Gastroesophageal sphincter (tissue), 4 donors: ENCODE measurements at regions not wholly inside any gene's neighbourhood (a gene's known extent, or its start where the extent isn't known, plus 50 kb on each side); places are given as distances from the start of the nearest gene placed in this dataset.

Experiments used
- ATAC-seq: fragments of 150-250 bp; one replicate; pipeline ENCODE4 v1.9.1; 2016; ENCODE audit warnings: mild to moderate bottlenecking, moderate library complexity
- H3K27ac ChIP-seq, 4 donors: fragments of 200-600 bp; sonication (generic) in 3 of 4; 1 replicate in 3 of 4; 2 replicates in 1 of 4; pipeline ENCODE4 v1.5.1; 2016 to 2019
- H3K27me3 ChIP-seq: fragments of 200-600 bp; sonication (generic); one replicate; pipeline ENCODE4 v1.5.1; 2019
- H3K36me3 ChIP-seq, 2 donors: fragments of 200-600 bp; sonication (generic); one replicate each; pipeline ENCODE4 v1.5.1; 2019; ENCODE audit warnings: control low read depth in 1 of 2
- H3K4me1 ChIP-seq, 3 donors: fragments of 200-600 bp; sonication (generic); 1 replicate in 2 of 3; 2 replicates in 1 of 3; pipeline ENCODE4 v1.5.1; 2016 to 2019; ENCODE audit warnings: control low read depth in 2 of 3
- H3K4me3 ChIP-seq, 2 donors: fragments of 200-600 bp; sonication (generic); one replicate each; pipeline ENCODE4 v1.5.1; 2019; ENCODE audit warnings: mild to moderate bottlenecking in 1 of 2, moderate library complexity in 1 of 2
- H3K9me3 ChIP-seq, 3 donors: fragments of 200-600 bp; sonication (generic); one replicate each; pipeline ENCODE4 v1.5.1; 2017 to 2019; ENCODE audit warnings: control low read depth in 2 of 3
- EP300 ChIP-seq: sonication (generic); formaldehyde crosslinking; IDR thresholded peaks from one replicate; pipeline ENCODE4 v1.6.1; 2017; ENCODE audit warnings: antibody characterized with exemption, mild to moderate bottlenecking
- POLR2A ChIP-seq, 2 donors: fragments of 450-650 bp; IDR thresholded peaks; one replicate each; pipeline ENCODE4 v1.6.1; 2017; ENCODE audit warnings: antibody characterized with exemption in 2 of 2, mild to moderate bottlenecking in 2 of 2, moderate library complexity in 1 of 2
- POLR2AphosphoS5 ChIP-seq: sonication (generic); formaldehyde crosslinking; IDR thresholded peaks from one replicate; pipeline ENCODE4 v1.6.1; 2017; ENCODE audit warnings: antibody characterized with exemption
- WGBS, 2 donors: methylation state at CpG; one replicate each; pipeline ENCODE4 v1.1.5; 2018; ENCODE audit warnings: low coverage in 1 of 2; 5-methylcytosine and 5-hydroxymethylcytosine counted together
- TF ChIP-seq, protein P1 (sequence below), 4 experiments: fragments of 200-600 bp in 2 of 4; fragments of 450-650 bp in 2 of 4; sonication (generic) in 1 of 4; IDR thresholded peaks; one replicate each; pipeline ENCODE4 v1.5.1; 2017 to 2019; ENCODE audit warnings: antibody characterized with exemption in 4 of 4, mild to moderate bottlenecking in 2 of 4, moderate library complexity in 2 of 4

DNA sequence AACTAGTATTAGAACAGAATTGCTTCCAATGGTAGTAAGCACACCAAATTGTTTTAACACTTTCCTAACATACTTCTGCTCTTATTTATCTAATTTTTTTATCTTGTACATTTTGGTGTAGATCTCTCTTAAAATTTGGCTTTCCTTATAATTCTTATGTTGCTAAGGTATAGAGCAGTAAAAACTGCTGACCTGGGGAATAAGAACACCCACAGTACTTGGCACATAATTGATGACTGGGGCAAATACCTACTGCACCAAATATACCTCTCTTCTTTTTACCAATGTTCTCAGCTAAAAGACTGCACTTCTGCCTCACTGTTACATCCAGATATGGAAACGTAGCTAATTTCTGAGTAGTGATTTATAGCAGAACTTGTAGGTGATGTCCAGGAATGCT, 642.2 kb downstream of the LIG4 start:
- H3K9me3 ChIP-seq = no peaks in the 10 kb centered on the region
- TF ChIP-seq EP300 (no peak), POLR2A (IDR thresholded peaks at IDR 0.05) (no peak), POLR2AphosphoS5 (no peak)
- TF ChIP-seq, protein P1, sequence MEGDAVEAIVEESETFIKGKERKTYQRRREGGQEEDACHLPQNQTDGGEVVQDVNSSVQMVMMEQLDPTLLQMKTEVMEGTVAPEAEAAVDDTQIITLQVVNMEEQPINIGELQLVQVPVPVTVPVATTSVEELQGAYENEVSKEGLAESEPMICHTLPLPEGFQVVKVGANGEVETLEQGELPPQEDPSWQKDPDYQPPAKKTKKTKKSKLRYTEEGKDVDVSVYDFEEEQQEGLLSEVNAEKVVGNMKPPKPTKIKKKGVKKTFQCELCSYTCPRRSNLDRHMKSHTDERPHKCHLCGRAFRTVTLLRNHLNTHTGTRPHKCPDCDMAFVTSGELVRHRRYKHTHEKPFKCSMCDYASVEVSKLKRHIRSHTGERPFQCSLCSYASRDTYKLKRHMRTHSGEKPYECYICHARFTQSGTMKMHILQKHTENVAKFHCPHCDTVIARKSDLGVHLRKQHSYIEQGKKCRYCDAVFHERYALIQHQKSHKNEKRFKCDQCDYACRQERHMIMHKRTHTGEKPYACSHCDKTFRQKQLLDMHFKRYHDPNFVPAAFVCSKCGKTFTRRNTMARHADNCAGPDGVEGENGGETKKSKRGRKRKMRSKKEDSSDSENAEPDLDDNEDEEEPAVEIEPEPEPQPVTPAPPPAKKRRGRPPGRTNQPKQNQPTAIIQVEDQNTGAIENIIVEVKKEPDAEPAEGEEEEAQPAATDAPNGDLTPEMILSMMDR (IDR thresholded peaks at IDR 0.05) = no peak

GRCh38 chr13:107572156-107572555, 643.2 kb downstream of the LIG4 start:
- Histone ChIP-seq H3K36me3 (no peaks in the 10 kb centered on the region), H3K4me1 (no peaks in the 10 kb centered on the region), H3K9me3 (no peaks in the 10 kb centered on the region), H3K27ac (no peak overlapping the region), H3K27me3 (no peaks in the 10 kb centered on the region), H3K4me3 (no peak overlapping the region)
- no peak for ATAC-seq
- 67 to 73% methylated on average over 3 of the region's 3 CpGs for WGBS, 2 donors
- TF ChIP-seq, protein P1 (IDR thresholded peaks at IDR 0.05) = no peak
- TF ChIP-seq POLR2A (IDR thresholded peaks at IDR 0.05) = no peak
- TF ChIP-seq EP300 = no peak
- TF ChIP-seq POLR2AphosphoS5 = no peak

More for the DNA sequence above, 642.2 kb downstream of the LIG4 start:
- H3K36me3 ChIP-seq = no peaks in the 10 kb centered on the region
- no peaks in the 10 kb centered on the region for H3K4me1 ChIP-seq
- no peak overlapping the region for H3K27ac ChIP-seq
- H3K4me3 ChIP-seq = no peak overlapping the region
- WGBS, 2 donors = 50 to 63% methylated on average over 1 of the region's 1 CpG
- no peak for ATAC-seq
- no peaks in the 10 kb centered on the region for H3K27me3 ChIP-seq

- Histone ChIP-seq H3K27ac (no peak overlapping the region), H3K4me1 (no peaks in the 10 kb centered on the region), H3K36me3 (no peaks in the 10 kb centered on the region), H3K9me3 (no peaks in the 10 kb centered on the region), H3K4me3 (no peak overlapping the region), H3K27me3 (no peaks in the 10 kb centered on the region)
- TF ChIP-seq, protein P1 (IDR thresholded peaks at IDR 0.05) = no peak
- TF ChIP-seq POLR2AphosphoS5 = no peak
- no peak for TF ChIP-seq POLR2A (IDR thresholded peaks at IDR 0.05)
- TF ChIP-seq EP300 = no peak
- WGBS, 2 donors = 75 to 91% methylated on average over 2 of the region's 2 CpGs
- ATAC-seq = no peak
Measured at GRCh38 chr13:107568181-107568580, 647.2 kb downstream of the LIG4 start.

GRCh38 chr13:107563099-107563925, 652.0 kb downstream of the LIG4 start:
- no peak for TF ChIP-seq EP300
- no peak for TF ChIP-seq POLR2A (IDR thresholded peaks at IDR 0.05)
- TF ChIP-seq, protein P1 (IDR thresholded peaks at IDR 0.05) = no peak
- Histone ChIP-seq H3K36me3 (no peaks in the 10 kb centered on the region), H3K4me3 (no peak overlapping the region), H3K4me1 (no peaks in the 10 kb centered on the region), H3K9me3 (no peaks in the 10 kb centered on the region), H3K27me3 (no peaks in the 10 kb centered on the region), H3K27ac (no peak overlapping the region)
- no peak for ATAC-seq
- 41 to 44% methylated on average over 4 to 6 of the region's 7 CpGs for WGBS, 2 donors

DNA sequence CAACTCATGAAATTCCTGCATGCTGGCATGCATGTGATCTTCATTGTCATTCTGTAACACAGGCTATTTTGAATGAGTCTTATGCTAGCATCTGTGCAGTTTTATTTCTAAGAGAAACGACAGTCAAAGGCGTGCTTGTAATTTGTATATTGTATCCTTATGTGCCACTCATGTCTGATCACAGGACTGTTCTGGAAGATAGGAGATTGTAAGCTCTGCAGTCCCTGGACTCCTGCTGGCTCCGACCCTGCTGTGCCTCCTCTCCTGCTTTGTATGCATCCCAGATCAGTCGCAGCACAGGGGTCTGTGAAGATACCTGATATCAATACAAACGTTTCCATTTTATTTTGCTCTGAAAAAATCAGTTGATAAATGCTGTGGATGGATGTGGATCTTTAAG, 653.1 kb downstream of the LIG4 start:
- TF ChIP-seq EP300 = no peak
- TF ChIP-seq POLR2AphosphoS5 = no peak
- no peak for TF ChIP-seq POLR2A (IDR thresholded peaks at IDR 0.05)
- TF ChIP-seq, protein P1 (IDR thresholded peaks at IDR 0.05) = no peak
- WGBS, 2 donors = 27 to 45% methylated on average over 5 of the region's 5 CpGs

More for the DNA sequence above, 653.1 kb downstream of the LIG4 start:
- Histone ChIP-seq H3K9me3 (no peaks in the 10 kb centered on the region), H3K27me3 (no peaks in the 10 kb centered on the region), H3K27ac (no peak overlapping the region), H3K4me1 (no peaks in the 10 kb centered on the region), H3K36me3 (no peaks in the 10 kb centered on the region), H3K4me3 (no peak overlapping the region)
- ATAC-seq = no peak
